T-helper 2 cell treated with Interferon-gamma antibody and Interleukin-4, amounts not matched to agents 100 ng/mL and 5 ng/mL, for 36 hours (primary cell): ENCODE measurements at regions not wholly inside any gene's neighbourhood (a gene's known extent, or its start where the extent isn't known, plus 50 kb on each side); places are given as distances from the start of the nearest gene placed in this dataset.

ENCODE experiments used
- intact Hi-C: fragments of 100-400 bp; cut with micrococcal nuclease; formaldehyde crosslinking; loops from one replicate; pipeline ENCODE4 v1.15.1; 2023

GRCh38 chr12:13769273-13769672 lies 212.1 kb downstream of the GRIN2B start:
- intact Hi-C loops: no loop called here

GRCh38 chr12:13764748-13765147 lies 216.7 kb downstream of the GRIN2B start:
- intact Hi-C loops: no loop called here

- intact Hi-C loops: no loop called here
Measured at GRCh38 chr12:13749389-13749788, 232.0 kb downstream of the GRIN2B start.

- intact Hi-C loops: no loop called here
Measured at GRCh38 chr12:13745111-13745860, 236.1 kb downstream of the GRIN2B start.

- intact Hi-C loops: no loop called here
Measured at GRCh38 chr12:13744561-13744960, 236.8 kb downstream of the GRIN2B start.

GRCh38 chr12:13740149-13740545 lies 241.3 kb downstream of the GRIN2B start:
- intact Hi-C loops: no loop called here

GRCh38 chr12:13735734-13736133 lies 245.7 kb downstream of the GRIN2B start:
- intact Hi-C loops: no loop called here

- intact Hi-C loops: no loop called here
Measured at GRCh38 chr12:13734584-13735152, 246.7 kb downstream of the GRIN2B start.

- intact Hi-C loops: no loop called here
Measured at GRCh38 chr12:13727707-13728195, 253.7 kb downstream of the GRIN2B start.

- intact Hi-C loops: no loop called here
Measured at GRCh38 chr12:13725049-13725448, 256.4 kb downstream of the GRIN2B start.

GRCh38 chr12:13724136-13724535 lies 257.3 kb downstream of the GRIN2B start:
- intact Hi-C loops: no loop called here

GRCh38 chr12:13719986-13720385 lies 261.4 kb downstream of the GRIN2B start:
- intact Hi-C loops: no loop called here

GRCh38 chr12:13718271-13718670 lies 263.1 kb downstream of the GRIN2B start:
- intact Hi-C loops: no loop called here

GRCh38 chr12:13716119-13716518 lies 265.3 kb downstream of the GRIN2B start:
- intact Hi-C loops: no loop called here

GRCh38 chr12:13713556-13714410 lies 267.6 kb downstream of the GRIN2B start:
- intact Hi-C loops: no loop called here

- intact Hi-C loops: no loop called here
Measured at GRCh38 chr12:13707829-13708228, 273.6 kb downstream of the GRIN2B start.

GRCh38 chr12:13702381-13702780 lies 279.0 kb downstream of the GRIN2B start:
- intact Hi-C loops: no loop called here

GRCh38 chr12:13701502-13701901 lies 279.9 kb downstream of the GRIN2B start:
- intact Hi-C loops: no loop called here

- intact Hi-C loops: no loop called here
Measured at GRCh38 chr12:13697973-13698372, 283.4 kb downstream of the GRIN2B start.

GRCh38 chr12:13695781-13696180 lies 285.6 kb downstream of the GRIN2B start:
- intact Hi-C loops: no loop called here

GRCh38 chr12:13692332-13692731 lies 289.1 kb downstream of the GRIN2B start:
- intact Hi-C loops: no loop called here

- intact Hi-C loops: no loop called here
Measured at GRCh38 chr12:13691598-13691997, 289.8 kb downstream of the GRIN2B start.
